ENCODE measurements at regions not wholly inside any gene's neighbourhood (a gene's known extent, or its start where the extent isn't known, plus 50 kb on each side); places are given as distances from the start of the nearest gene placed in this dataset.

DNA sequence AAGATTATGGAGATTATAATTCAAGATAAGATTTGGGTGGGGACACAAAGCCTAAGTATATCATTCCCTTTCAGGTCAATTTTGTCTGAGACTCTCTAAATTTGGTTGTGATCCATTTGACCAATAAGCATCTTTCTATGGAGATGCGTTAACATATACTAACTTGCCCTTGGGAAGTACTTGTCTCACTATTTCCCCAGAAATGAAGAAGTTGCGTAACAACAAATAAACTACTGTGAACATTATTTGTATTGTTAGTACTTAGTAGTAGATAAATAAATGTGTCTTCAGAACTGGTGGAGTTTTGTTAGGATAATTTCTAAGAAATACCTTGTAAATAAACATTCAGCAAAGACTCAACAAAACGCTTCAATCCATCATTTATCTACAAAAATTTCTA, 127.3 kb upstream of the LYZL2 start:
- H3K9me3 Mint-ChIP-seq: no peaks in the 10 kb centered on the region
- H3K27ac Mint-ChIP-seq (ENCODE audit: unreplicated experiment): no peak overlapping the region
- no peaks in the 10 kb centered on the region for H3K36me3 Mint-ChIP-seq (ENCODE audit: low read depth)
- no peak overlapping the region for H3K4me3 Mint-ChIP-seq
- DNase-seq (ENCODE audit: low read depth, low spot score): no peak
- H3K4me1 Mint-ChIP-seq: peaks cover 9% of the 10 kb centered on the region
- TF ChIP-seq, protein P1, sequence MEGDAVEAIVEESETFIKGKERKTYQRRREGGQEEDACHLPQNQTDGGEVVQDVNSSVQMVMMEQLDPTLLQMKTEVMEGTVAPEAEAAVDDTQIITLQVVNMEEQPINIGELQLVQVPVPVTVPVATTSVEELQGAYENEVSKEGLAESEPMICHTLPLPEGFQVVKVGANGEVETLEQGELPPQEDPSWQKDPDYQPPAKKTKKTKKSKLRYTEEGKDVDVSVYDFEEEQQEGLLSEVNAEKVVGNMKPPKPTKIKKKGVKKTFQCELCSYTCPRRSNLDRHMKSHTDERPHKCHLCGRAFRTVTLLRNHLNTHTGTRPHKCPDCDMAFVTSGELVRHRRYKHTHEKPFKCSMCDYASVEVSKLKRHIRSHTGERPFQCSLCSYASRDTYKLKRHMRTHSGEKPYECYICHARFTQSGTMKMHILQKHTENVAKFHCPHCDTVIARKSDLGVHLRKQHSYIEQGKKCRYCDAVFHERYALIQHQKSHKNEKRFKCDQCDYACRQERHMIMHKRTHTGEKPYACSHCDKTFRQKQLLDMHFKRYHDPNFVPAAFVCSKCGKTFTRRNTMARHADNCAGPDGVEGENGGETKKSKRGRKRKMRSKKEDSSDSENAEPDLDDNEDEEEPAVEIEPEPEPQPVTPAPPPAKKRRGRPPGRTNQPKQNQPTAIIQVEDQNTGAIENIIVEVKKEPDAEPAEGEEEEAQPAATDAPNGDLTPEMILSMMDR (conservative IDR thresholded peaks at IDR 0.05): no peak
- no peaks in the 10 kb centered on the region for H3K27me3 Mint-ChIP-seq (ENCODE audit: low read depth)

DNA sequence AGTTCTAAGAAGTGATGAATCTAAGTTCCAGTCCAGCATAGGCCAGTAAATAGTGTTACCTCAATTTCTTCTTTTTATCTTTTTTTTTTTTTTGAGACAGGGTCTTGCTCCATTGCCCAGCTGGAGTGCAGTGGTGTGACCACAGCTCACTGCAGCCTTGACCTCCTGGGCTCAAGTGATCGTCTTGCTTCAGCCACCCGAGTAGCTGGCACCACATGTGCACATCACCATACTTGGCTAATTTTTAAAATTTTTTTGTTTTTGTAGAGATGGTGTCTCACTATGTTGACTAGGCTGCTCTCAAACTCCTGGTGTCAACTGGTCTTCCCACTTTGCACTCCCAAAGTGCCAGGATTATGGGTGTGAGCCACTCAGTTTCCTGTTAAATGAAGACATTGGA, 126.6 kb upstream of the LYZL2 start:
- H3K27me3 Mint-ChIP-seq (ENCODE audit: low read depth): no peaks in the 10 kb centered on the region
- TF ChIP-seq, protein P1 (conservative IDR thresholded peaks at IDR 0.05): no peak
- no peak for DNase-seq (ENCODE audit: low read depth, low spot score)
- H3K4me1 Mint-ChIP-seq: peaks cover 13% of the 10 kb centered on the region
- H3K36me3 Mint-ChIP-seq (ENCODE audit: low read depth): no peaks in the 10 kb centered on the region
- H3K27ac Mint-ChIP-seq (ENCODE audit: unreplicated experiment): no peak overlapping the region
- H3K9me3 Mint-ChIP-seq: no peaks in the 10 kb centered on the region
- H3K4me3 Mint-ChIP-seq: no peak overlapping the region

DNA sequence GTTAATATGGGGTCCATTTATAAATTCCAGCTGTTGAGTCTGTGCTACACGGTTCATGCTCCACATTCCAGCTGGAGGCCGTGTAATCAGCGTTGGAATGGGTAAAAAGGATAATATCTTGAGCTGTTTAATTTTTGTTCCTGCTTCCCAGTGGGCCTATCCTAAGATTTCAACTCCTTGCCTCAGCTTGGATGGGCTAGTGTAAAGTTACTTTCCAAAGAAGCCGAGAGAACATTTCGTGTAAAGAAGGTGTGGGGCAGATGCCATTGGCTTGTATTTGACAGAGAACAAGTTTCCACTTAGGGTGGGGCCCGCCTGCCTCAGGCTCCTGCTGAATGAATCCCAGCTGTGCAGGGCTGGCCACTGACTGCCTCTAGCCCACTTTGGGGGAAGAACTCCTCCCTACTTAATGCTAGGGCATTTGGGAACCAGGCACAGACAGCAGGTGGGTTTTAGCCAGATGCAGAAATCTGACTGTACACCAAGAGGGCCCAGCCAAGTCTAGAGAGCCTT, 125.9 kb upstream of the LYZL2 start:
- no peak overlapping the region for H3K27ac Mint-ChIP-seq (ENCODE audit: unreplicated experiment)

DNA sequence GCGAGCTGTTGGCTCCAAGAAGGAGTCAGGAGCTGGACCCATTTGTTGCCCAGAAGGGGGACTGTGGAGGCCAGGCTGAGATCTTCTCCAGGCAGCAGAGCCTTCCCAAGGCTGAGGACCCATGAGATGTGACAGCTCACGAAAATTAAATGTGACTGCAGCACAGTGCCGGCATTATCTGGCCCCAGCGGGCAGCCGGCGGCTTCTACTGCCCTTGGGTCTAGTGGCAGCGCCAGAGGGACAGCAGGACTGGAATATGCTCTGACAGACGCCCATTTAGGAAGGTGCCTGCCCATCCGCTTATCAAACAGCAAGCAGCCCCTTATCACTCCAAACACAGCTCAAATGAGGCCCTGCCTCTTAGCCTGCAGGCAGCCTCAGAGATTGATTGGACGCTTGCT, 122.9 kb upstream of the LYZL2 start:
- peaks cover 13% of the 10 kb centered on the region for H3K4me1 Mint-ChIP-seq
- DNase-seq (ENCODE audit: low read depth, low spot score): no peak
- H3K36me3 Mint-ChIP-seq (ENCODE audit: low read depth): no peaks in the 10 kb centered on the region
- TF ChIP-seq, protein P1 (conservative IDR thresholded peaks at IDR 0.05): no peak
- no peaks in the 10 kb centered on the region for H3K27me3 Mint-ChIP-seq (ENCODE audit: low read depth)
- no peaks in the 10 kb centered on the region for H3K9me3 Mint-ChIP-seq
- no peak overlapping the region for H3K27ac Mint-ChIP-seq (ENCODE audit: unreplicated experiment)
- H3K4me3 Mint-ChIP-seq: no peak overlapping the region

More for the DNA sequence above, 125.9 kb upstream of the LYZL2 start:
- H3K27me3 Mint-ChIP-seq (ENCODE audit: low read depth): no peaks in the 10 kb centered on the region
- no peaks in the 10 kb centered on the region for H3K36me3 Mint-ChIP-seq (ENCODE audit: low read depth)
- no peak for DNase-seq (ENCODE audit: low read depth, low spot score)
- H3K4me3 Mint-ChIP-seq: no peak overlapping the region
- TF ChIP-seq, protein P1 (conservative IDR thresholded peaks at IDR 0.05): no peak
- peaks cover 13% of the 10 kb centered on the region for H3K4me1 Mint-ChIP-seq
- H3K9me3 Mint-ChIP-seq: no peaks in the 10 kb centered on the region

DNA sequence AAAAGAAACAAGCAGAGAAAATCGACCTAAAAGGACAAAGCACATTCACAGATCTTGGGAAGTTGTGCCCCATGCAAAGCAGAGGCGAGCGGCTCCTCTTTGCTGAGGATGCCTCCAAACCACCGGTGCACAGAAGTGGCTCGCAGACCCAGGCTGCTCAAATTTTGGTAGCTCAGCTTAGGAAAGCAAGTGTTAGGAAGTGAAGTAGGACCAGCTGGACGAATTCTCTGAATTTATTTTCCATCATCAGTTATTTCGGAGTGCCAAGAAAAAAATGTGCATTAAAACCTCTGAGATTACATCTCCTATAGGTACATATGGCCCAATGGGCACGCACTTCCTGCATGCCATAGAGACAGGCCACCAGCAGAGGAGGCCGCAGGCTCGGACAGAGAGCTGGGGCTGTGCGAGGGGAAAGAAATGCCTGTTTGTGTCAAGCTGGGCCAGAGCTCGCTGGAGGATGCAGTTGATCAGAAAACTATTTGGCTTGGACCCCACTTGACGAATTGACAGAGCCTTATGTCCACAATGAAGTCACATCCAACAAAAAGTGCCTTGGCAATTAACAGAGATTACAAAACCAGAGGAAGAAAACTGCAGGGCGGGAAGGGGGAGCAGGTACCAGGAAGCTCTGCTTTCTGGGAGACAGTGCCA, 122.3 kb upstream of the LYZL2 start:
- TF ChIP-seq, protein P1 (conservative IDR thresholded peaks at IDR 0.05): peak; percentile 87
- Mint-ChIP-seq H3K9me3 (no peaks in the 10 kb centered on the region), H3K27ac (ENCODE audit: unreplicated experiment) (peak overlapping the region; percentile 53), H3K36me3 (ENCODE audit: low read depth) (no peaks in the 10 kb centered on the region), H3K4me1 (peaks cover 13% of the 10 kb centered on the region), H3K27me3 (ENCODE audit: low read depth) (no peaks in the 10 kb centered on the region), H3K4me3 (no peak overlapping the region)
- DNase-seq (ENCODE audit: low read depth, low spot score): peak; percentile 69
